ENCODE measurements at regions not wholly inside any gene's neighbourhood (a gene's known extent, or its start where the extent isn't known, plus 50 kb on each side); places are given as distances from the start of the nearest gene placed in this dataset.

GRCh38 chr13:36493046-36493445, 60.8 kb downstream of the CCNA1 start:
- DNase-seq: no peak

GRCh38 chr13:36495431-36495830, 63.1 kb downstream of the CCNA1 start:
- DNase-seq: no peak

DNA sequence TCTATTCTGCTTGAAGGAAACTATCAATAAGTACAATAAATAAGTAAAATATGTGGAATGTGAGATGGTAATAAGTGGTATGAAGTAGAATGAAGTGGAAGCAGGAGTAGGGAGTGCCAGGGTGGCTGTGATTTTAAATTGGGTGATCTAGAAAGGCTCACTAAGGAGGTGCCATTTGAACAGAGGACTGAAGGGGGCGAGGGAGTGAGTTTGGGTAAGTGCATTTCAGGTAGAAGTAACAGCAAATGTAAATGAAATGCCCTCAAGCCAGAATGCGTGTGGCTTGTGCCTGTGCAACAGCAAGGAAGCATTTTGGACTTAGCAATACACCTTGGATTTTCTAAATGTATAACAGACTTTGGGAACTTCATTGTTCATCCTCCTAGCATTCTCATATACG, 77.1 kb downstream of the CCNA1 start:
- no peak for DNase-seq

DNA sequence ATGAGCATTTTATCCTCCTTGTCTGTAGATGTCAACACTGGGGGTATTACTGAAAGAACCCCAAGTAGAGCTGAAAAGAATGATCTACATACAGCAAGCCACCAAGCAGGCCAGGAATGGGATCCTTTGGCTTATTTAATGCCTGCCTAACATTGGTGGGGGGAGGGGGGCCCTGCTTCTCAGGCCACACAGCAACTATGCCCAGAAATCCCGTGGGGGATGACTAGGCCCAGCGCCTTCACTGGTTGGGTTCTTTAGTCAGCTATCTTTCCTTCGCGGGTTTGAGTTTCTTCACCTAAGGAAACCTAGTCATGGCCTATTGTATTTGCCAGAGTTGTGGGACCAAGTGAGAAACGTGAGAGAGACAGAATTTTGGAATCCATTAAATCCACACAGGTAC, 80.5 kb downstream of the CCNA1 start:
- no peak for DNase-seq

DNA sequence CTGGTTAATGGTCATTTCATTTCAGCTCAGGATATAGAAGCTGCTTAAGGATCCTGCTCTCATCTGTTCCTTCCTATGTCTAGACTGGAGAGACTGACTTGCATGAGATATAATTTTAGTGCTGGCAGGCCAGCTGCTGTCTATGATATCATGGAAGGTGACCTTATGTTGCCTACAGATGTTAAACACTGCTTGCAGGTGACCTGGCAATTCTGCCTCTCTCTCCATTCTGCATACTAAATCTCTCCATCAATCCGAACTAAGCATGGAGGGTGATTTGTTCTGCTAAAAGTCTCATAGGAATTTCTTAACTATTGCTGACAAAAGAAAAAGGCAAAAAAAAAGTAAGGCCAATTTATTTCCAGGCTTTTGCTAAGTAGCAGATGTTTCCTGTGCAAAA, 81.0 kb downstream of the CCNA1 start:
- no peak for DNase-seq

GRCh38 chr13:36515466-36515865, 83.2 kb downstream of the CCNA1 start:
- DNase-seq: no peak

GRCh38 chr13:36516225-36516624, 83.9 kb downstream of the CCNA1 start:
- no peak for DNase-seq

GRCh38 chr13:36518707-36519106, 86.4 kb downstream of the CCNA1 start:
- DNase-seq: no peak

DNA sequence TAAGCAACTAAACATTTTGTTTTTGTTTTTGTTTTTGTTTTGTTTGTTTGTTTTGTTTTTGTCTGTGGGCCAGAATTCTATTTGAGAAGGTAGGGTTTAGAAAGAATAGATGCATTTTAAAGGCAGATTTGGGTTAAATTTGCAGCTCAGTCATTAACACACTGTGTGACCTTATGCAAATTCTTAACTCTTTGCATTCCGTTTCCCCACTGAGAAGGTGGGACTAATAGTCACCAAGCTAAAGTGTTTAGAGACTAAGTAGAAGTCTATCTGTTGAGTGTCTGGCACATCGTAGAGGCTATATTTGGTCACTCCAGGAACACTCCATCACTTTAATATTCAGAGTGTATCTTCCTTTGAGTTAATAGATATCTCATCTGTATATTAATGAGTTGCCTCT, 87.1 kb downstream of the CCNA1 start:
- no peak for DNase-seq

- no peak for DNase-seq
These were observed 87.8 kb downstream of the CCNA1 start for GRCh38 chr13:36520111-36520510.

GRCh38 chr13:36526897-36527296, 94.6 kb downstream of the CCNA1 start:
- DNase-seq: no peak

GRCh38 chr13:36528105-36528504, 95.8 kb downstream of the CCNA1 start:
- no peak for DNase-seq

DNA sequence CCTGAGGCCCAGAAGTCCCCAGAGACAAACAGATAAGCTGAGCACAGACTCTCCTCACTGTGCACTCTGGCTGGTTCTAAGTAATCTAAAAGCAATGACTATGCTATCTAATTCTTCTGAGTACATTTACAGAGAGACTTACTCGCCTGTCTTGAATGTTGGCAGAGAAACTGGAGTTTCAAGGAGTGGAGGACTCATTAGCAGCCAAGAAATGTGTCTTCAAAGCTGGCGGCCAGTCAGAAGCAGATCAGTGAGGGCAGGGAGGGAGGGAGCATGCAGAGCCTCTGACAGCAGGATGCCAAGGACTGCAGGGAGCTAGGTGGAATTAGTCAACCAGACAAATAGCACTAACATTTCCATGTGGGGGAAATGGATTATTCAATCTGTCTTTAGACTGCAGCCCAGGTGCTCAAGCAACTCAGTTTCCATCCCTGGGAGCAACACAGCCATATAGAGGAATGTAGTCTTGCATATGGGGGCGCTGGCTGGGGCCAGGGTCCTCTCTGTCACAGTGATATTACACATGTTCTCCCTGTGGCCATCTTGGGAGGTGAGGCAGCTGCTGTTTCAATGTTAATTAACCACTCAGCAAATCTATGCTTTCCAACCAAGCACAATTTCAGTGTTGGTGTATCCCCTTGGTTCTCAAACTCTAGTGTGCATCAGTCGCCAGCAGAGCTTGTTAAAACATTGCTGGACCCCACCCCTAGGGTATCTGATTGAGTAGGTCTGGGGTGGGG, 97.9 kb downstream of the CCNA1 start:
- DNase-seq: no peak

GRCh38 chr13:36530861-36531590, 98.7 kb downstream of the CCNA1 start:
- DNase-seq: no peak

- no peak for DNase-seq
These were observed 99.6 kb downstream of the CCNA1 start for GRCh38 chr13:36531746-36532486.

GRCh38 chr13:36533806-36534205, 101.5 kb downstream of the CCNA1 start:
- peak; percentile 4 for DNase-seq

DNA sequence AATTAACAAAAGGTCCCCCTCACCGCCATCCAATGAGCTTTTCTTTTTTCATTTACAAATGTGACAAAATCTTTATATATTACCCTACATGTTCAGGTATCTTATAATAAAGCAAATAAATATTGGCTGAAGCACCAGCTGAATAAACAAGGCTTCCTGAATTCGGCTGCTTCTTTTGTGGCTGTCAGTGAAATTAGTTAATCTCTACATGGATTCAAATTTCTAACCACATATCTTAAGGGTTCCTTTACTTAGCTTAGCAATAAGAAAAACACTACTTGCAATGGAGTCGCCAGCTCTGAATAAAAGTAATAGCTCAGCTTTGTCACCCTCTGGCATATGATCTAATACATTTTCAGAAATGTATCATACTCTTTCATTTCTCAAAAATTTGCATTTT, 104.3 kb downstream of the CCNA1 start:
- DNase-seq: no peak

DNA sequence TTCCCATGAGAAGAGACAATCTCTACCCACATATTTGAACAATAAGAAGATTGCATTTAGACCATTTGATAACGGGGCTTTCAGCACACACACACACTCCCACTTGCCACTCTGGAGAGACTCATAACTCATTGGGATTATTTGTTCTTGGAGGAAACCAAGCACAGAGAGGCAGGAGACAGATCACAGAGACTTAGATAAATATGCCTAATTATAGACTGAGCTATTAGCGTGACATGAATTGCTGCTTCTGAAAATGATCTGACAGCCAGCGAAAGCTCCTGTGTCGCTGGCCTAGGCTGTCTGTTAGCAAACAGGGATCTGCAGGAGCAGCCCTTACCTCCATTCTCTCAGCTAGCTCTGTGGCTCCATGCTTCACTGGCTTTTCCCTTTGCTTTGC, 111.4 kb downstream of the CCNA1 start:
- DNase-seq: no peak

DNA sequence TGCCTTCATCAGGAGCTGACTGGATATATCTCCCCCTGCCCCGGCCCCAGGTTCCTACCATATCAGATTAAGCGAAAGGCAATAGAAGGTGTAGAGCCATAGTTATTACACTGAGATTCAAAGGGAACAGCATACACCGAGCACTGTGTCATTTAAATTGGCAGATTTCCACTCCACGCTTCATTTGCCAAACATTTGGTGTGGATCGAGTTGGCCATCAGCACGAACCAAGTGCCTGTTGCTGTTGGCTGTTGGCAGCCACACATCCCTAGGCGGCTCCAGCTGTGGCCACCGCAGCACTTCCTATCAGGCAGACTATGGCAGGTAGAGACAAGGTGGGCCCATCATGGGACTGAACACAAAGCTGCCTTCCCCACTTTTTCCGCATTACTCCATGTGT, 115.8 kb downstream of the CCNA1 start:
- no peak for DNase-seq

DNA sequence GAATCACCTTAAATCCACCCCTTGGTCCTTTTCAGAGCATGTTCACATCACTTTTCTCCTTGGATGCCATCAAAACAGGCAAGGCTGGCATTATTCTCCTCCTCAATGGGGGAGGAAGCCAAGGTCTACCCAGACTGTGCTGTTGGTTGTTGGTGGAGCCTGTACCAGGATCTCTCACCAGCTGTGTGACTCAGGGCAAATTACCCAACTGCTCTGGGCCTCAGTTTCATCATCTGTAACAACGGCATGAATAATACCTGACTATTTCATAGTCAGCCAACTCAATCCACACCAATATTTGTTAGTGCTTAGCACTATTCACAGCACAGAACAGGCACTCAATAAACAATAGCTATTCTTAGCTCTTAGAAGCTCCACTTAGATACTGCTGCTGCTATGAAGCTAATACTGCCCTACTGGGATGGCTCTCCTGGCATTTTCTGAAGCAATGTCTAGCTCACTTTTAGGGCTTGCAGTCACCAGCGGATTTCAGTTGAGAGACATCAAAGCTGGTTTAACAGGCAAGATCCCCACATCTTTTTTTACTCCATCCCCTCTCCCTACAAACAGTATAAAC, 116.9 kb downstream of the CCNA1 start:
- DNase-seq: no peak

GRCh38 chr13:36549755-36550154, 117.5 kb downstream of the CCNA1 start:
- no peak for DNase-seq

DNA sequence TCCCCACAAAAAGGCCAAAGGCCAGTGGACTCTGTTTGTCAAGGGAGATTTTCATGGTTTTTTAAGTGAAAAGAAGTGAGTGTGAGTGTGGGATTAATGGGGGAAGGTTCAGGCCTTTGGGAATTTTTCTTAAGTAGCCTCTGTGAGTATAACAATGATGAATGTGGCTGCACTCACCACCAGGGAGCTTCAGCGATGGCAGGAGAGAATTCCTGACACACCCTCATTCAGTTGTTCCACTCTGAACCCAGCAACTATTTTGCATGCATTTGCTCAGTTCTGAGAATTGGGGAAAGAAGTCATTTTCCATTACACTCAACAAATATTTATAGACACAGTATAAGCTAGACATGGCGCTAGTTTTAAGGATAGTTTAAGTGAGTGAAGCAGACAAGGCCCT, 117.9 kb downstream of the CCNA1 start:
- DNase-seq: no peak

GRCh38 chr13:36551445-36551844, 119.2 kb downstream of the CCNA1 start:
- DNase-seq: no peak

- DNase-seq: no peak
These were observed 120.0 kb downstream of the CCNA1 start for GRCh38 chr13:36552334-36552733.
